Glutamatergic neuron (in vitro differentiated cells): ENCODE measurements at regions not wholly inside any gene's neighbourhood (a gene's known extent, or its start where the extent isn't known, plus 50 kb on each side); places are given as distances from the start of the nearest gene placed in this dataset.
"Not testable (repeated sequence)": the region's sequence is repeated elsewhere in the genome, so short reads cannot be mapped to it uniquely, and the experiment has no call there.

ENCODE experiments used
- DNase-seq: peaks from one replicate; pipeline ENCODE4 v3.0.0; 2022
- H3K27ac Mint-ChIP-seq: one replicate; pipeline ENCODE4 v1.8.0; 2020; ENCODE audit warnings: mild to moderate bottlenecking, mixed read lengths, inconsistent platforms; ENCODE audit not compliant: unreplicated experiment
- H3K27me3 Mint-ChIP-seq: one replicate; pipeline ENCODE4 v1.8.0; 2020; ENCODE audit warnings: mild to moderate bottlenecking, moderate library complexity, mixed read lengths, inconsistent platforms; ENCODE audit not compliant: unreplicated experiment
- H3K36me3 Mint-ChIP-seq: one replicate; pipeline ENCODE4 v1.8.0; 2020; ENCODE audit warnings: mild to moderate bottlenecking, mixed read lengths, inconsistent platforms; ENCODE audit not compliant: unreplicated experiment
- H3K4me1 Mint-ChIP-seq: one replicate; pipeline ENCODE4 v1.8.0; 2020; ENCODE audit warnings: mild to moderate bottlenecking, low read depth, mixed read lengths, inconsistent platforms; ENCODE audit not compliant: unreplicated experiment
- H3K4me3 Mint-ChIP-seq: one replicate; pipeline ENCODE4 v1.8.0; 2020; ENCODE audit warnings: mild to moderate bottlenecking, mixed read lengths, inconsistent platforms; ENCODE audit not compliant: unreplicated experiment
- H3K9me3 Mint-ChIP-seq: one replicate; pipeline ENCODE4 v1.8.0; 2020; ENCODE audit warnings: mild to moderate bottlenecking, moderate library complexity, mixed read lengths, inconsistent platforms; ENCODE audit not compliant: unreplicated experiment
- CTCF ChIP-seq: fragments of 200-600 bp; sonication (generic); IDR thresholded peaks from one replicate; pipeline ENCODE4 v1.5.0; 2021; ENCODE audit not compliant: partially characterized antibody, unreplicated experiment

DNA sequence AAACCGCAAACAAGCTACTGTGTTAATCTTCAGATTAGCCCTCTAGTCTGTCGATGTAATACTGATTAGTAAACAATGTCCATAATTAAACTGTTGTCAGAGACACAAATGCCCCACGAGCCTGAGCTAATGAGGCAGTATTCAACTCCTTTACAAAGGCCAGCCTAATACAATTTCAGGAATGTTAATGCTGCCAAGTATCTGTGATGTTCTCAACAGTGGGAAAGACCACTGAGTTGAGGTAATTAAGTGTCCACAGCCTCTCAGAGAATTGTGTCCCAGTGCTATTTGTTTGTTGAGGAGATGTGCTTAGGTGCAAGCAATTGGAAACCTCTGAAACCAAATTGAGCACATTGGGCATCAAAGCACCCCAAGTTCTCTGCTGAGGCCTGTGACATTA, 139.4 kb upstream of the CDKN3 start:
- peaks cover 2% of the 10 kb centered on the region for H3K27me3 Mint-ChIP-seq
- no peak overlapping the region for H3K4me3 Mint-ChIP-seq
- peaks cover 6% of the 10 kb centered on the region for H3K36me3 Mint-ChIP-seq
- H3K4me1 Mint-ChIP-seq, result no peaks in the 10 kb centered on the region
- DNase-seq, result no peak
- no peaks in the 10 kb centered on the region for H3K9me3 Mint-ChIP-seq
- no peak for TF ChIP-seq CTCF
- no peak overlapping the region for H3K27ac Mint-ChIP-seq

GRCh38 chr14:54258382-54258781, 138.4 kb upstream of the CDKN3 start:
- Mint-ChIP-seq H3K27ac (no peak overlapping the region), H3K4me1 (no peaks in the 10 kb centered on the region), H3K27me3 (peaks cover 2% of the 10 kb centered on the region), H3K9me3 (no peaks in the 10 kb centered on the region), H3K4me3 (no peak overlapping the region), H3K36me3 (peaks cover 2% of the 10 kb centered on the region)
- no peak for DNase-seq
- no peak for TF ChIP-seq CTCF

DNA sequence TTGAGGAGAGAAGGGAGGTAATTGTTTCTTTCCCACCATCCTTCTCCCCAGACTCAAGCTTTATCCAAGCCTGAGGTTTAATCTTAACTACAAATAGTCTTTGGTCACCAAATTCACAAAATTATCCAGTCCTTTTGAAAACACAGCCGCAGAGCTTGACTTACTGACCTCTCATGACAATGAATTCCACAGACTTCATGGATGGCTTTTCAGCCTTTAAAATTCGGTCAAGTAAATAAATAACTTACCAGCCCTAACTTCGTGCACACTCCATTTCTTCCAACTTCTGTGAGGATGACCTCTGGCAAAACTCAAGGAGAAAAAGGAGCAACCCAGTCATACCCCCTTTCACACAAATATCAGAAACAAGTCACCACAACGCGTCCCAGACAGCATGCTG, 137.0 kb upstream of the CDKN3 start:
- Mint-ChIP-seq H3K4me1 (no peaks in the 10 kb centered on the region), H3K27me3 (peaks cover 2% of the 10 kb centered on the region), H3K27ac (no peak overlapping the region), H3K36me3 (no peaks in the 10 kb centered on the region), H3K4me3 (no peak overlapping the region), H3K9me3 (no peaks in the 10 kb centered on the region)
- TF ChIP-seq CTCF, result no peak
- DNase-seq, result no peak

GRCh38 chr14:54261283-54261682, 135.5 kb upstream of the CDKN3 start:
- Mint-ChIP-seq H3K9me3 (no peaks in the 10 kb centered on the region), H3K27ac (no peak overlapping the region), H3K4me1 (no peaks in the 10 kb centered on the region), H3K27me3 (peaks cover 2% of the 10 kb centered on the region), H3K4me3 (no peak overlapping the region), H3K36me3 (no peaks in the 10 kb centered on the region)
- no peak for DNase-seq
- TF ChIP-seq CTCF, result no peak

DNA sequence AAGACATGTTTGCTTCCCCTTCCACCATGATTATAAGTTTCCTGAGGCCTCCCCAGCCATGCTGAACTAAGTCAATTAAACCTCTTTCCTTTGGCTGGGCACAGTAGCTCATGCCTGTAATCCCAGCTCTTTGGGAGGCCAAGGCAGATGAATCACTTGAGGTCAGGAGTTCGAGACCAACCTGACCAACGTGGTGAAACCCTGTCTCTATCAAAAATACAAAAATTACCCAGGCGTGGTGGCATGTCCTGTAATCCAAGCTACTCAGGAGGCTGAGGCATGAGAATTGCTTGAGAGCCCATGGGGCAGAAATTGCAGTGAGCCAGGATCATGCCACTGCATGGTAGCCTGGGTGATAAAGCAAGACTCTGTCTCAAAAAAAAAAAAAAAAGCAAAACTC, 130.2 kb upstream of the CDKN3 start:
- DNase-seq, H3K36me3 Mint-ChIP-seq, H3K4me1 Mint-ChIP-seq, H3K9me3 Mint-ChIP-seq, H3K27me3 Mint-ChIP-seq, H3K27ac Mint-ChIP-seq, H3K4me3 Mint-ChIP-seq: not testable (repeated sequence)

DNA sequence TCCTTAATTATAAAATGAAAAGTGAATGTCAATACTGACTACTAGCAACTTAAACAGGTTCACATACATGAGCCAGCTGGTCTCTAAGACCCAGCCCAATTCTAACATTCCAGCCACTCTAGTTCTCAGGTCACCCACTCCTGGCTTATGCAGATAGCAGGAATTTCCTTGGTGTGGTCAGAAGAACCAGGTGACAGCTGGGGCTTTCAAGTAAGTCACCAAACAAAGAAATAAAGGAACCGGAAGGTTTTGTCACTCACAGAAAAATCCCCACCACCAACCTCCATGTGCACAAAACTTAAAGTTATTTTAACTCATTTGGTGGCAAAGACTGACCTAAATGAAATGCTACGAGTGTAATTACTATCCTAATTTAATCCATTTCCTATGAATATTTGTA, 129.6 kb upstream of the CDKN3 start:
- no peak for TF ChIP-seq CTCF
- Mint-ChIP-seq H3K4me1 (no peaks in the 10 kb centered on the region), H3K9me3 (no peaks in the 10 kb centered on the region), H3K4me3 (no peak overlapping the region), H3K36me3 (no peaks in the 10 kb centered on the region), H3K27me3 (no peaks in the 10 kb centered on the region), H3K27ac (no peak overlapping the region)
- DNase-seq, result no peak
